GM19025 (cell line): ENCODE measurements at regions not wholly inside any gene's neighbourhood (a gene's known extent, or its start where the extent isn't known, plus 50 kb on each side); places are given as distances from the start of the nearest gene placed in this dataset.
"Not testable (repeated sequence)": the region's sequence is repeated elsewhere in the genome, so short reads cannot be mapped to it uniquely, and the experiment has no call there.

Experiments
- ATAC-seq: cut with Tn5 transposase; IDR thresholded peaks from one replicate; pipeline ENCODE4 v1.9.1; 2021; ENCODE audit warnings: mild to moderate bottlenecking, low read depth, moderate library complexity; ENCODE audit not compliant: unreplicated experiment

DNA sequence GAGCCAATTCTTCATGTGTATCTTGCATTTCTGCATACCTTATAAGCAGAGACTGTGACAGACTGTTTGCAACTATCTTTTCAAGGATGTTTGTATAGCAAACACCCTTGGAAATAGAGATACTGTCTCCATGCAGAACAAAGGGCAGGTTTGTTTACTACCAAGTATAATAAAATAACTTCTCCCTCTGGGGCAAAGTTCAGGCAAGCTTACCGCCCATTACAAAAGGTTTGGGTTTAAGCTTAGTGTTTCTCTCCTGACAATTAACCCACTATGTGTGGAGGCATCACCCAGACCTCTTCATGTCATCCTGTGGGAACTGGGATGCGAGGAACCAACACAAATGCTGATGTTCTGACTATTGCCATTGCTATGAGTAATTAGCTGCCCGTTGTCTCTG lies 479.1 kb upstream of the ZMIZ1 start:
- ATAC-seq = no peak

DNA sequence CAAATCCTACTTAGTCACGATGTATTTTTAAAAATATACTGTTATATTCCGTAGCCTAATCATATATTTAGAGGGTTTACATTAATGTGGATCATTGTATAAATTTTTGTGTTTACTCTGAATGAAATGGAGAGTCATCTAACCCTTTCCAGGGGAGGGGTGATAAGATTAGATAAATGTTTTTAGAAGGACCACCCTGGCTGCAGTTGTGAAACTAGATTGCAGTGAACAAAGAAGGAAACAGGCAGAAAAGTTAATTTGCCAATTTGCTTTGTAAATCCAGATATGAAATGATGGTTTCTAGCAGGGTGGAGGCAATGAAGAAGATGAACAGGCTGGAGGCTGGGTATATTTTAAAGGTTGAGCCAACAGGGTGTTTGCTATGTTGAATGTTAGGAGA lies 477.7 kb upstream of the ZMIZ1 start:
- ATAC-seq = no peak

DNA sequence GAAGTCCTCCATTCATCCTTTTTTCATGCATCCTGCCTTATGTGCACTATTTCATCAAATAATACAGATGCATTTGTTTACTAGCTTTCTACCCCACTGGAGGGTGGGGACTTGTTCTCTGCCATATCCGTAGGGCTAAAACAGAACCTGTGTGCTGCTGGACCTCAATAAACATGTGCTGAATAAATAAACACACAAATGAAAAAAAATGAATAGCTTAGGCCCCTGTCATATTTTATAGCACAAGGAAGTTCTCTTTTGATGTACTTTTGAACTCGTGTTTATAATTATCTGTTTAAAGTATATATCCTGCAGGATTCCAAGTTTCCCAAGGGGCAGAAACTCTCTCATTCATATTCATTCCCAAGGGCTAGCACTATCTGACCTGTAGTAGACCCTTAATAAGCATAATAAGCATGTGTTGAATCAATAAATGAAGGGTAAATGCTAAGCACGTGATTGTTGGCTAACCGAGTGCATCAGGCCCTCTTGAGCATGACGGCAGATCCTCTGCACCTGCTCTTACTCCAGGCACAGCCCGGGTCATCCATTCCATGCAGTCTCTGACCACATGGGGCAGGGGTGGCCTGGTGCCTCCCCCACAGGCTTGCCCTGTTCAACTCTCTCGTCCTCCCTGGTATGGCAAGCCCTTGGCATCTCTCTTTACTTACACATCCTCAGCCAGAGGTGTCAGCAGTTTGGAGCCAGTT lies 474.1 kb upstream of the ZMIZ1 start:
- ATAC-seq = no peak

DNA sequence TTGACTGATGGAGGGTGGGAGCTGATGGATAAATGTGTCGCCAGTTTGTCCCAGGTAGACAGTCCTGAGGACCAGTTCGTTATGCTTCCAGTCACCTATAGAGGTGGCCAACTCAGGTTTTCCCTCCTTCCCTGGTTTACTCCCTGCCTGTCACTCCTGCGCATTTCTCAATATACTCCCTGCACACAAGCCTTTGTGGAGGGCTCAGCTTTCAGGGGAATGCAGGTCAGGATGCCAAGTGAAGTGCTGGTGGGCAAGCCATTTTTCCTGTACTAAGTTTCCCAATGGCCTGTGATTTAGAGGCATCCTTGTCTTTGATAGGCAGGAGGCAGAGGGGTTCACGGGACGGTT lies 473.5 kb upstream of the ZMIZ1 start:
- no peak for ATAC-seq

DNA sequence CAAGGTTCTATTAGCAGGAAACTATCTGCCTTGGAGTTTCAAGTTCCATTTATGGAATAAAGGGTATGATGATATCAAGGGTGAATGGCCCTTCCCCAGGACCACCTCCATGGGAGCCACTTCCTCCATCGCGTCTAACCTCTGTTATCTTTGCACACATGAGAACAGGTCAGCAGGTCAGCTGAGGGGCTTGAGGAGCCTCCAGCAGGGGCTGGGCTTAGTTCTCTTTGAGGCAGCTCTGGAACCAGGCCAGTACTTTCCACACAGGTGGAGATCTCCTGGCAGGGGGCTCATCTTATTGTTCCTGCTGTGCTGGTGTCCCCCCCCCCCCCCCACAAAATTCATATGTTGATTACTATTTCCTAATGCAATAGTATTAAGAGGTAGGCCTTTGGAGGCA lies 472.2 kb upstream of the ZMIZ1 start:
- no peak for ATAC-seq

DNA sequence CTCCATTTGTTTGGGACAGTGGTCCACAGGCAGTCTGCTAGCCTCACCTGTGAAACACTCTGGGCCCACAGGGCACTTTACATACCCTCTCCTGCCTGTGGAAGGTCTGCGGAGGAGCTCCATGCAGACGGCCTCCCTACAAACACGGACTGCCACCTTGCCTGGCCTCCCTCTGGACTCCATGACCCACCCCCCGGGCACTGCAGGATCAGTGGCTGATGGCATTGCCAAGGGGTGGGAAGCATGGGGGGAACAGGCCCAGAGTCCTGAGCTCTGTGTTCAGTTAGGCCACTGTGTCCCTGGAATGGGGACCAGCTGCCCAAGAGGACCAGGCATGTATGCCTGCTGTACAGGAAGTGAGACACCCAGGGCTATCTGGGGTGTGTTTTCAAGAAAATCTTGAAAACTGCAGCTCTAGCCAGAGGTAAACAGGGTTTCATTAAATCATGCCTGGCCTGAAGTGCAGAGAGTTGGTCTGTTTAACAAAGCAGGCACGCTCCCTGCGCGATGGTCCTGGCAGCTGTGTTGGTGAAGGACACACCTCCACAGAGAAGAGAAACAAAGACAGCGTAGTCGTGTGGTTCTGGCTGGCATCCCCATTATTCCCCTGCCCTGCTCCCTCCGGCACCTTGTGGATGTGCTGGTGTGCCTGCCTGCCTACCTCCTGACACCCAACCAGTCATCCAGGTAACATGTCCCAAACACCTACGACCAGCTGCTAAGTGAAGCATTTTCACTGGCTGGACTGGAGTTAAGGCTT lies 470.8 kb upstream of the ZMIZ1 start:
- ATAC-seq = no peak

DNA sequence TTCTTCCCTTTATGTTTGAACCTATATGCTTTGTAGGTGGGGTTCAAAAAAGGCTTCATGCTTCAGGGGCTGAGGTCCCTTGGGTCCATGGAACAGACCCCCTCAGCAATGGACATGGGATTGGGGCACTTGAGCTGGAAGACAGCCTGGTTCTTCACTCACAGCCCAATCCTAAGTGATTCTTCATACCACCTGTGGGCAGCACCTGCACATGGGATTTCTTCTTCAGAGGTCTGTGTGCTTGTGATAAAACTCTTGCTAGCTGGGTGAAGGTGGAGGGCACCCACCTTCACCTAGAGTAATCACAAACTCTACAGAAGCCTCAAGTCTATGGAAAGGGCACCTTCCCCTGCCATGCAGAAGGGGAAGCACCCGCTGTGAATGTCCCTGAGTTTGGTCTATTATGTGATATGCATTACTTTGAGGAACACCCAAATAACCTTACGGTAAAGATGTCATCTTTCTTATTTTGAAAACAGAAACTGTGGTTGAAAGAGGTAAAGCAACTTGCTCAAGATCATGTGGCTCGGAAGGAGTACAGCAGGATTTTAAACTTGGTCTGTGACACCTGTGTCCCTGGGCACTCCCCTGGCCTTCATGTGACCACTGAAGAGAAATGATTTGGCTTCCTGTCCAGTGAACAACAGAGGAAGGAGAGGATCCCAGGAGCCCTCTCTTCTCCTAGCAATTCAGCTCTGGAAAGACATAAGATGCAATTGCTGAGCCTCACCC lies 469.5 kb upstream of the ZMIZ1 start:
- ATAC-seq = no peak

DNA sequence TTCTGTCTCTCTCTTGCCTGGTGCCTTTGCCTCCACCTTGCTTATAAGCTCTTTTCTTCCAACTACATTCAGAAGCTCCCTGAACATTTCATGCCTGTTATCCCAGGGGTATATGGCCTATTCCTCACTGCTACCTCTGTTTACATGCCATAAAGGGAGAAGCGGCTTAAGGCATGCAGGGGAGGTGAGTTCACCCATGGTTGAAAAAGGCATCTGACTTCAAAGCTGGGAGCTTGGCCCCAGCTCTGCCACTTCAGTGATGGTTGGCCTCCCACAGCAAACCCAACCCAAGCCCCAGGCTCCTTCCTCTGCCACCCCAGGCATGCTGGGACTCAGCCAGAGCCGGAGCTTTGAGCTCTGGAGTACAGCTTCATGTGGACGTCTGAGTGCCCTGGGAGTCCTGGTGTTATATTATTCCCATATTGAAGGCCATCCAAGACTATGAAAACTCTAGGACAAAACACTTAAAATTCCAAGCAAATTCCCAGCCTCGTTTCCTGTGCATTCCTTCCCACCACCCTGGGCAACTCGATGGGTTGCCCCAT lies 468.6 kb upstream of the ZMIZ1 start:
- no peak for ATAC-seq

DNA sequence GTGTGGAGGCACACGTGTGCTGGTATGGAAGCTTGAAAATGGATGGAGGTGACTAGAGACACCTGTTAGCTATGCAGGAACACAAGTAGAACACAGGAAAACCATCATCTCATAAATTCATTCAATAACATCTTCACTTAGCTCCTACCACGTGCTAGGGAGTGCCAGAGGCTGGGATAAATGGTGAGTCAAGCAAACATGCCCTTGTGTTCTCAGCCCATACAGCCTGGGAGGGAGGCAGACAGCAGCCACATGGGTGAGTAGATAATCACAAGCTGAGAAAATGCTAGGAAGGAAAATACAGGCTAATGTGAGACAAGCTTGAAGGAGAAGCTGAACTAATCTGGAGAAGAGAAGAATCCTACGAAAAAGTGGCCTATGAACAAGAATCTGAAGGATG lies 468.0 kb upstream of the ZMIZ1 start:
- ATAC-seq = no peak

DNA sequence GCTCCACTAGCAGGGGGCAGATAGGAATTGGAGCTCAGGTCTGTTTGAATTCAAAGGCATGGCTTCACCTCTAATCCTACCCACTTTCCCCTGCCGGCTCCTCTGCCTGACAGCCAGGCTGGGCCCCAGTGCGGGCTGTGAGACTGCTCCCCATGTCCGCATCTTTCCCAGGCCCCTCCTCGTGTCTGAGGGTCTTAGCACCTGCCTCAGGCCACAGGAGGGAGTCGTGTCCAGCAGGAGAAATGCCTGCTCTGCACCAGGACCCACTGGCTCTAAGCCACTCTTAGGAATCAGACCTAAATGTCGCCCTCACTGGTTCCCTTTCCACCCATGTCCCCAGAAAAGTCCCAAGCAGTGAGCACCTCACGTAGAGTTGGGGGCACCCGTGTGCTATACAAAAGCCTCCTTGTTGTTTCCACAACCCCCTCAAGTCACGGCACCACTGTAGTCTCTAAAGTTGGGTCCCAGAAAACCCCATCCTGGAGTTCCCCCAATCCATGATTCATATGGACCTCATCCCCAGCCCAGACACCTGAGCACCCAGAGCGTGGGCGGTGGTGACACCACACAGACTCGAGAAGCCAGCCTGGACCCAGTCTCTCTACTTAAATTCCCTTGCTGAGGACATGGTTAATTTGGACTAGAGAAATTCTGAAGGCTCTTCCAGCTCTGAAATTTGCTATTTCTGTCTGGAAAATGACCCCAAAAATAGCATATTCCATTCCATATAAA lies 466.4 kb upstream of the ZMIZ1 start:
- ATAC-seq = no peak

DNA sequence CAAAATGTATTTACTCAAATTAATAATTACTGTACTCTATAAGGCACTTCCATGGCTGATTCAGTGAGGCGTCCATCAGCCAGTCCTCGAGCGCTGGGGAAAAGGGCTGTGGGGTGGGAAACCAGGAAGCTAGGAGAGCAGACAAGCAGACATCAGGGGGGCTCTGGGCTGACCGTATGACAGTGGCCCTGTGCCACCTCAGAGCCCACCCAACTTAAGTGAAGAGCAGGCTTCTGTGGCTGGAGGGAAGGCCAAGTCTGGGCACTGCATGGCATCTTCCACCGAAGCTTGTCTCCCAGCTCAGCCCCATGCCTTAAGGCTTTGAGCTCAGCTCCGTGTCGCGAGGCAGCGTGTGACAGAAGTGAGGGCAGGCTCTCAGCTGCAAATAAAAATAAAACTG lies 464.5 kb upstream of the ZMIZ1 start:
- ATAC-seq = no peak

DNA sequence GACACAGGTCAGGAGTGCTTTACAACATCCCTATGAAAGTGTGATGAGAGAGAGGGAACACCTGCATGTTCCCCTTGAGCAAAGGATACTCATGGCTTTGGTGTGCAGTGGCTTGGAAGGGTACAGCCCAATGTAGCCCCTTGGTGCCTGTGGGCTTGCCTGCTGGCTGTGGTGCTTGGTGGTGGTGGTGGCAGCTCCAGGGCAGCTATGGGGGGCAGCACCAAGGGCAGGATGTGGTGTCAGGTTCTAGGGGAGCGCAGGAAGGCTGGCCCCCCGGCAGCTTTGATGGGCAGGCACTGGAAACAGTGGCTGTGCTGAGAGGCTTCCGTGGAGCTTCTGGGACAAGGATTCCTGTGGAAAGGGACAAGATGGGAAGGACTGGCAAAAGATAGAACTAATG lies 464.0 kb upstream of the ZMIZ1 start:
- no peak for ATAC-seq

DNA sequence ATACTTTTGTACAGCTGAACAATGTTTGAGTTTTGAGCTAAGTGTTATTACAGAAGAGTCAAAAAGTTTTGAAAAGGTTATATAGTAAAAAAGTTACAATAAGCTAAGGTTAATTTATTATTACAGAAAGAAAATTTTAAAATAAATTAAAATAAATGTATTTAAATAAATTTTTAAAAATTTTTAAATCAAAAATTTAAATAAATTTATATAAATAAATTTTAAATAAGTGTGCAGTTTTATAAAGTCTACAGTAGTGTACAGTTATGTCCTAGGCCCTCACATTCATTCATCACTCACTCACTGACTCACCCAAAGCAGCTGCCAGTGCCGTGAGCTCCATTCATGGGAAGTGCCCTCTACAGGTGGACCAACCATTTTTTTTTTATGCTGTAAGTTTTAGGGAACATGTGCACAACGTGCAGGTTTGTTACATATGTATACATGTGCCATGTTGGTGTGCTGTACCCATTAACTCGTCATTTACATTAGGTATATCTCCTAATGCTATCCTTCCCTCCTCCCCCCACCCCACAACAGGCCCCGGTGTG lies 462.9 kb upstream of the ZMIZ1 start:
- ATAC-seq = no peak

DNA sequence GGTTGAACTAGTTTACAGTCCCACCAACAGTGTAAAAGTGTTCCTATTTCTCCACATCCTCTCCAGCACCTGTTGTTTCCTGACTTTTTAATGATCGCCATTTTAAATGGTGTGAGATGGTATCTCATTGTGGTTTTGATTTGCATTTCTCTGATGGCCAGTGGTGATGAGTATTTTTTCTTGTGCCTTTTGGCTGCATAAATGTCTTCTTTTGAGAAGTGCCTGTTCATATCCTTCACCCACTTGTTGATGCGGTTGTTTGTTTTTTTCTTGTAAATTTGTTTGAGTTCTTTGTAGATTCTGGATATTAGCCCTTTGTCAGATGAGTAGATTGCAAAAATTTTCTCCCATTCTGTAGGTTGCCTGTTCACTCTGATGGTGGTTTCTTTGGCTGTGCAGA lies 462.0 kb upstream of the ZMIZ1 start:
- not testable (repeated sequence) for ATAC-seq

DNA sequence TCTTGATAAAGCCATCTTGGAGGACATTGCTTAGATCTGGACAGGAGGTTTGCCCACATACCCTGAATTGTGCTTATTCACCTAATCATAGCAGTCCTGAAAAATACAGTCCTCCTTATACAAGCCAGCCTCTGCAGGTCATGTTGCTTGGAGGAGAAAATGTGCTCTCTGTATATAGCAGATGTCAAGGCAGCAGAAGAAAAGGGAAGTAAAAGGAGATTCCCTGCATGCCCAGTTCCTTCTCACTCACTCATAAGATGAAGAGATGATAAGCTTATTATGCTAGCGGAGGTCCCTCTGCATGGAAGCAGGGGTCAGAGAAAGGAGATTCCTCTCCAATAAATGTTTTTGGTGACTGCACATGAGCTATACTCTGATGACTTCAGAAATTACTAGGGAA lies 458.8 kb upstream of the ZMIZ1 start:
- no peak for ATAC-seq

DNA sequence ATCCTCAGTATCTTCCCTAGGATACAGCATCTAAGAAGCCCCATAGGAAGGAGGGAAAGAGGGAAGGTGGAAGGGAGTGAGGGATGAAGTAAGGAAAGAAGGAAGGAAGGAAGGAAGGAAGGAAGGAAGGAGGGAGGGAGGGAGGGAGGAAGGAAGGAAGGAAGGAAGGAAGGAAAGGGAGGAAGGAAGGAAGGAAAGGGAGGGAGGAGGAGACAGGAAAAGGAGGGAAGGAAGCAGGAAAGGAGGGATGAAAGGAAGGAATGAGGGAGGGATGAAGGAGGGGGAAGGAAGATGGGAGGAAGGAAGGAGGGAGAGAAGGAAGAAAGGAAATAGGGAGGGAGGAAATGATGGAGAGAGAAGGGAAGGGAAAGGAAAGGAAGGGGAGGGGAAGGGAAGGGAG lies 455.6 kb upstream of the ZMIZ1 start:
- ATAC-seq = no peak

DNA sequence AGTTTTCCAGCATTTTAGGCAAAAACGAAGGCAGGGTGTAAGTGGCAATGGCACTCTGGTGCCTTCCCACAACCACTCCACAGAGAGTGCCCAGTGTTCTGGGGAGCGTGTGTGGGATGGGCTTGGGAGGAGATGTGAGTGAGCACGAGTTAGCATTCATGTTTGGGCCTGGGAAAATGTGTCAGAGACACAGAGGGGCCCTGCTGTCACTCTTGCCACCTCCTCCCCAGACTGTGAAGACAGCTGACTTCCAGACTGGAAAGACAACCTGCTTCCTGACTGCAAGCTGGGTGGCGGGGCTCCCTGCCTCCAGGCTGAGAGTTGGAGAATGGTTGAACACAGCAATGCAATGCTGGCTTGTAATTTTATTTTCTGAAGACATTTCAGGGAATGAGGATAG lies 454.5 kb upstream of the ZMIZ1 start:
- no peak for ATAC-seq

DNA sequence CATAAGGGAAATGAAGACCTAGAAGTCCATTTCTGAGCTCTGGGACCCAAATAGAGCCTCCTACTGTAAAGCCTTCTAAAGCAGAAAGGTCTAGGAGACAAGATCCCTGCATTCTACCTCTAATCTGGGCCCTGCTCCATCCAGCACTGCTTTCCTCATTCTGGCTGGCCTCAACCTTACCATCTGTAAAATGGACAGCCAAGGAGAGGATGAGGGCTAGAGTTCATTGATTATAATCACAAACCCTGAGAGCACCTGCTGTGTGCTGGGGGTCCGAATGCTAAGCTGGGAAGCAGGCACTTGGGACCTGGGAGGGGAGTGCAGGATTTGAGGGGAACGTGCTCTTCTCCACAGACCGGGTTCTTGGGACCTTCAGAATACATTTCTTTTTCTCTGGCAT lies 454.0 kb upstream of the ZMIZ1 start:
- ATAC-seq = no peak

DNA sequence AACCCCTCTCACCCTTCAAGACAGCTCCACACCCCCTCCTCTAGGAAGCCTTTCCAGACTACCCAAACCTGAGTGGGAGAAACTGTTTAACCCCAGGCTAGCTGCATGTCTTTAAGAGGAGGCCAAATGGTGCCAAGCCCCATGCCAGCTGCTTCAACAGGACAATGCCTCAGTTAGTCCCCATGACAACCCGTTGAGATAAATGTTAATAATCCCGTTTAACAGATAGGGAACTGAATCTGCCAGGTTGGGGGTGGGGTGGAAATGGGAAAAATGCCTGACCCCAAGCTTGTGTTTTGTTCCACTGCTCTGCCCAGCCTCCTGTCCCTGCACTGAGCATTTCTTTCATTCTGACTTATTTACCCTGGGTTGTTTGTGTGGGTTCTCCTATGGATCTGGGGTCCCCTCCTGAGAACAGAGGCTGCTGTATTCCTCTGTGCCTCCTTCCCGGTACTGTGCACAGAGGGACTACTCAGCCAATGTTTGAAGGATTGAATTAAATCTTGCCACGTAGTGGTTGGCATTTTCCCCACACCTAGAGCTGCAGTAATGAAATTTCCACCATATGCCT lies 452.6 kb upstream of the ZMIZ1 start:
- no peak for ATAC-seq

DNA sequence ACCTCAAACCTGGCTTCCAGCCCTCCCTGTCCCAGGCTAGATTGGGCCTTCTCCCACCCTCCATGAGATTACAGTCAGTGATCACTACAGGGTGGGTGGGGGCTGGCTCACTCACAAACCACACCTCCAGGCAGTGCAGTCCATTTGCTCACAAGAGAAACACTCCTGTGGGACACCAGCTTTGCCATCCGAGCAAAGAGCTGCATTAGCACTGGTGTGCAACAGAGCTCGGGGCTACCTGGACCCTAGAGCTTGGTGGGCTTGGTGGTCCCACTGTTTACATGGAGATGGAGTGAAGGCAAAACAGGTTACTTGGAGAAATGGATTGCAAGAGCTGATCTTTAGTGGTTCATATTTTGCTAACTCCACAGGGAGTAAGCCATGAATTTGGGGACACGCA lies 451.7 kb upstream of the ZMIZ1 start:
- ATAC-seq = no peak
